A673 (cell line): ENCODE measurements at regions not wholly inside any gene's neighbourhood (a gene's known extent, or its start where the extent isn't known, plus 50 kb on each side); places are given as distances from the start of the nearest gene placed in this dataset.

Experiments
- CTCF ChIP-seq: fragments of 300-800, 200-600 bp; sonication (generic); conservative IDR thresholded peaks from 2 replicates; pipeline ENCODE4 v1.5.1; 2017; ENCODE audit warnings: low read depth, mild to moderate bottlenecking, antibody characterized with exemption, low read length, moderate library complexity, mixed read lengths
- EZH2 ChIP-seq: fragments of 200-600 bp; sonication (generic); IDR thresholded peaks from 2 replicates; pipeline ENCODE4 v1.6.1; 2017; ENCODE audit warnings: borderline replicate concordance, low read depth, mild to moderate bottlenecking, mixed read lengths, antibody characterized with exemption, low read length; ENCODE audit not compliant: poor library complexity, severe bottlenecking

- TF ChIP-seq CTCF (no peak), EZH2 (no peak)
These were observed 559.6 kb upstream of the DIPK2B start for GRCh38 chrX:45760187-45760742.
